Gastroesophageal sphincter (tissue), 4 donors: ENCODE measurements at regions not wholly inside any gene's neighbourhood (a gene's known extent, or its start where the extent isn't known, plus 50 kb on each side); places are given as distances from the start of the nearest gene placed in this dataset.

ENCODE experiments used
- ATAC-seq: fragments of 150-250 bp; one replicate; pipeline ENCODE4 v1.9.1; 2016; ENCODE audit warnings: mild to moderate bottlenecking, moderate library complexity
- H3K27ac ChIP-seq, 4 donors: fragments of 200-600 bp; sonication (generic) in 3 of 4; 1 replicate in 3 of 4; 2 replicates in 1 of 4; pipeline ENCODE4 v1.5.1; 2016 to 2019
- H3K27me3 ChIP-seq: fragments of 200-600 bp; sonication (generic); one replicate; pipeline ENCODE4 v1.5.1; 2019
- H3K36me3 ChIP-seq, 2 donors: fragments of 200-600 bp; sonication (generic); one replicate each; pipeline ENCODE4 v1.5.1; 2019; ENCODE audit warnings: control low read depth in 1 of 2
- H3K4me1 ChIP-seq, 3 donors: fragments of 200-600 bp; sonication (generic); 1 replicate in 2 of 3; 2 replicates in 1 of 3; pipeline ENCODE4 v1.5.1; 2016 to 2019; ENCODE audit warnings: control low read depth in 2 of 3
- H3K4me3 ChIP-seq, 2 donors: fragments of 200-600 bp; sonication (generic); one replicate each; pipeline ENCODE4 v1.5.1; 2019; ENCODE audit warnings: mild to moderate bottlenecking in 1 of 2, moderate library complexity in 1 of 2
- H3K9me3 ChIP-seq, 3 donors: fragments of 200-600 bp; sonication (generic); one replicate each; pipeline ENCODE4 v1.5.1; 2017 to 2019; ENCODE audit warnings: control low read depth in 2 of 3
- CTCF ChIP-seq, 4 experiments: fragments of 200-600 bp in 2 of 4; fragments of 450-650 bp in 2 of 4; sonication (generic) in 1 of 4; IDR thresholded peaks; one replicate each; pipeline ENCODE4 v1.5.1; 2017 to 2019; ENCODE audit warnings: antibody characterized with exemption in 4 of 4, mild to moderate bottlenecking in 2 of 4, moderate library complexity in 2 of 4
- EP300 ChIP-seq: sonication (generic); formaldehyde crosslinking; IDR thresholded peaks from one replicate; pipeline ENCODE4 v1.6.1; 2017; ENCODE audit warnings: antibody characterized with exemption, mild to moderate bottlenecking
- POLR2A ChIP-seq, 2 donors: fragments of 450-650 bp; IDR thresholded peaks; one replicate each; pipeline ENCODE4 v1.6.1; 2017; ENCODE audit warnings: antibody characterized with exemption in 2 of 2, mild to moderate bottlenecking in 2 of 2, moderate library complexity in 1 of 2
- POLR2AphosphoS5 ChIP-seq: sonication (generic); formaldehyde crosslinking; IDR thresholded peaks from one replicate; pipeline ENCODE4 v1.6.1; 2017; ENCODE audit warnings: antibody characterized with exemption
- WGBS, 2 donors: methylation state at CpG; one replicate each; pipeline ENCODE4 v1.1.5; 2018; ENCODE audit warnings: low coverage in 1 of 2; 5-methylcytosine and 5-hydroxymethylcytosine counted together

- ATAC-seq: peak; percentile 87
- peak; percentile 51 for TF ChIP-seq POLR2AphosphoS5
- TF ChIP-seq POLR2A (IDR thresholded peaks at IDR 0.05): no peak
- no peak for TF ChIP-seq CTCF (IDR thresholded peaks at IDR 0.05)
- Histone ChIP-seq H3K27ac (peak overlapping the region; percentile 17 to 64 (median 62)), H3K9me3 (no peaks in the 10 kb centered on the region), H3K4me3 (no peak overlapping the region), H3K4me1 (peaks cover 4 to 25% (median 15%) of the 10 kb centered on the region in 3 donors), H3K27me3 (no peaks in the 10 kb centered on the region), H3K36me3 (no peaks in the 10 kb centered on the region)
- 0 to 9% methylated on average over 4 to 6 of the region's 6 CpGs for WGBS, 2 donors
Measured at GRCh38 chr12:75814851-75815754, 216.5 kb downstream of the PHLDA1 start.

GRCh38 chr12:75813072-75813471 lies 218.5 kb downstream of the PHLDA1 start:
- no peak overlapping the region for H3K27ac ChIP-seq
- H3K9me3 ChIP-seq: no peaks in the 10 kb centered on the region
- 60 to 100% methylated on average over 1 of the region's 1 CpG for WGBS, 2 donors
- no peak for TF ChIP-seq CTCF (IDR thresholded peaks at IDR 0.05)
- no peak for TF ChIP-seq EP300
- H3K4me1 ChIP-seq: peaks cover 4 to 25% (median 15%) of the 10 kb centered on the region in 3 donors
- H3K27me3 ChIP-seq: no peaks in the 10 kb centered on the region
- ATAC-seq: no peak
- H3K4me3 ChIP-seq: no peak overlapping the region
- no peaks in the 10 kb centered on the region for H3K36me3 ChIP-seq

GRCh38 chr12:75812271-75813018 lies 219.1 kb downstream of the PHLDA1 start:
- no peaks in the 10 kb centered on the region for H3K9me3 ChIP-seq
- no peaks in the 10 kb centered on the region for H3K27me3 ChIP-seq
- H3K27ac ChIP-seq: no peak overlapping the region
- TF ChIP-seq POLR2AphosphoS5: no peak
- TF ChIP-seq EP300: no peak
- TF ChIP-seq CTCF (IDR thresholded peaks at IDR 0.05): no peak
- TF ChIP-seq POLR2A (IDR thresholded peaks at IDR 0.05): no peak
- 53 to 65% methylated on average over 9 of the region's 9 CpGs for WGBS, 2 donors
- no peaks in the 10 kb centered on the region for H3K36me3 ChIP-seq
- no peak overlapping the region for H3K4me3 ChIP-seq
- peaks cover 4 to 25% (median 15%) of the 10 kb centered on the region in 3 donors for H3K4me1 ChIP-seq
- ATAC-seq: no peak

- no peak for ATAC-seq
- 77 to 80% methylated on average over 1 to 2 of the region's 2 CpGs for WGBS, 2 donors
Measured at GRCh38 chr12:75809746-75810145, 221.8 kb downstream of the PHLDA1 start.

More at GRCh38 chr12:75809746-75810145, 221.8 kb downstream of the PHLDA1 start:
- Histone ChIP-seq H3K27me3 (no peaks in the 10 kb centered on the region), H3K36me3 (no peaks in the 10 kb centered on the region), H3K4me3 (no peak overlapping the region), H3K4me1 (peaks cover 0 to 8% (median 2%) of the 10 kb centered on the region in 3 donors), H3K27ac (no peak overlapping the region), H3K9me3 (no peaks in the 10 kb centered on the region)
- TF ChIP-seq EP300: no peak
- TF ChIP-seq POLR2AphosphoS5: no peak
- no peak for TF ChIP-seq CTCF (IDR thresholded peaks at IDR 0.05)
- TF ChIP-seq POLR2A (IDR thresholded peaks at IDR 0.05): no peak
